ENCODE measurements at regions not wholly inside any gene's neighbourhood (a gene's known extent, or its start where the extent isn't known, plus 50 kb on each side); places are given as distances from the start of the nearest gene placed in this dataset.

DNA sequence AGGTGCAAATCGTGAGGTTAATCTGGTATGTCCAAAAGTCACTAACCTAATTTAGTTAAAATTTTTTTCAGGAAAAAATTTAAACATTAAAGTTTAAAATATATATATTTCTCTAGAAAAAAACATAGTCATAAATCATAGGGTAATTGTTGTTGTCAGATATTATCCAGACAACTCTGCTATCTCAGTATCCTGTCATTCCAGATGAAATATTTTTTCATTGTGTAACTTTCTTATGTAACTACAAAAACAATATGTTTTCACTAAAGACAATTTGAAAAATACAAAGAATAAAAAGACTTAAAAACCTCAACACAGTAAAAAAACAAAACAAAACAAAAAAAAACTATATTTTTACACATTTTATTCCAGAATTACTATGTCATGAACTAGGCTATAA is 57.6 kb downstream of the TENT5A start:
- DNase-seq (ENCODE audit: low read depth): peak; percentile 66

DNA sequence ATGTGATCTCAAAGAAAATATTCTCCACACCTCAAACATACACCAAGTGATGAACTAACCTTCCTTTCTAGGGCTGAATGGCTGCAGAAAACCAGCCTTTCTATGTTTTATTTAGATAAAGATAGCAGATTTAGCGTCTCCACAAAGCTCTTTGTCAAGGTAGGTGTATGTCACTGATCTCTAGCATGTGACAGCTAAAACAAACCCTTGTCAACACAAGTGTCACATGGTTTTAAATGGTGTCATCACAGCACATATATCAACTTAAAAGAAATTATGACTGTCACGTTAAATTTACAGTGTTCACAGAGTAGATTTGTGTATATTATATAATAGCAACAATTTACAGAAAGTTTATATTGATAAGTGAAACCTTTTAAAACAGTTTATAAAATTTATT is 58.3 kb downstream of the TENT5A start:
- no peak for DNase-seq (ENCODE audit: low read depth)

GRCh38 chr6:81693266-81693665 is 59.2 kb downstream of the TENT5A start:
- DNase-seq (ENCODE audit: low read depth): no peak

DNA sequence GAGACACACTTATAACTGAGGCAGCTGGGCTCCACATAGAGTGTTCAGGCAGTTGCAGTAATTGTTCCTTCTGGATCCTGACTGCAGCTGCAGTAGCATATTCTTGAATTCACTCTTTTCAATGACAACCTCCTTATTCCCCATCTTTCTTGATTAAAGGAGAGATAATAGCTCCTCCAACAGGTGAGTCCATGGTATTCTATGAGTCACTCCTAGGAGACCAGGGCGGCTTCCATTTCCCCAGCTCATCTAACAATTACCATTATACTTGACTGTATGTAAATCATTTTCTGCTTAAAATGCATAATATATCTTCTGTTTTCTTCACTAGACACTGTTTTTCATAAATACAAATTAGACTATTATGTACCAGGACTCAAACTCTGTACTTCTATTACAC is 62.4 kb downstream of the TENT5A start:
- no peak for DNase-seq (ENCODE audit: low read depth)

DNA sequence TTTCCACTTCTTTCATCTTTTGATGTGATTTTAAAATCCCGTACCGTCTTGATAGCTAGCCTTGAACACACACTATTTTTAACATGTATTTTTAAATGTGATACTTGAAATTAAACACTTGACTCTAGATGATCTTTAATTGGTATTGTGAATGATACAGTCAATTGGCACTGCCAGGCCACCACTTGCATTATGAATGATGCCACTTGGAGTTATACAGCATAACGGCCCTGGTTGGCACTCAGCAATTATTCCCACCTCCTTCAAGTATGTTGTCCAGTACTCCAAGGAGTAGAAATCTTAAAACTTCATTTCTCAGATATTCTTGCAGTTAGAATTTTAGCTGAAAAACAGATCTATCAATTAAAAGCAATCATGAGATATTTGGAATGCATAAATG is 62.9 kb downstream of the TENT5A start:
- no peak for DNase-seq (ENCODE audit: low read depth)

- peak; percentile 34 for DNase-seq (ENCODE audit: low read depth)
Measured at GRCh38 chr6:81683912-81684311, 68.6 kb downstream of the TENT5A start.

DNA sequence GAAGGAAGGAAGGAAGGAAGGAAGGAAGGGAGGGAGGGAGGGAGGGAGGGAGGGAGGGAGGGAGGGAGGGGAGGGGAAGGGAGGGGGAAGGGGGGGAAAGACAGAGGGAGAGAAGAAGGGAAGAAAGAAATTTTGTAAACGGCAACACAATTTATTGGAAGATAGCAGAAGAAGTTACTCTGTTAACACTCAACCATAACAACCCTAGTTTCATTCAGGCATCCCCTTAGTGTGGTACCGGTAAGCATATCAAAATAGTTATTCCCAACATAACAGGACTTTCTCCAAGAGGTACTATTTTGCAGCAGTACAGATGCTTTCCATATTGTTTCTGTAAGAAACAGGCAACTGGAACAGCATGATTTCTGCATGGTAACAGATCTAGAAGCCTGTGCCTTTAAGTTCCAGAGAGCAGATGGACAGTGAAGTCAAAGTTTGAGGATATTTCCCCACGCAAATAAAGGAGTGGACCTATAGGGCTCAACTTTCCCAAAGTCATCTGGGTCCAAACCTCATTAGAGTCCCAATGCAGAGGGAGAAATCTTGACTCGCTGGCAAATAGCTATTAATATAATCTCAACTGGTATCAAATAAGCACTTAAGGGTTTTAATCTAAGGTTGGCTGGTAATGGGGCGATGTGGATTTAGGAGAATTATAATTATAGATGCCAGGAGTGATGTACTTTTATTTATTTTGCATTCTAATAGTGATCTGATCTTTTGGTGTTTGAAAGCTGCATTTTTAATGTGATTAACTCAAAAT is 69.4 kb downstream of the TENT5A start:
- DNase-seq (ENCODE audit: low read depth): no peak

DNA sequence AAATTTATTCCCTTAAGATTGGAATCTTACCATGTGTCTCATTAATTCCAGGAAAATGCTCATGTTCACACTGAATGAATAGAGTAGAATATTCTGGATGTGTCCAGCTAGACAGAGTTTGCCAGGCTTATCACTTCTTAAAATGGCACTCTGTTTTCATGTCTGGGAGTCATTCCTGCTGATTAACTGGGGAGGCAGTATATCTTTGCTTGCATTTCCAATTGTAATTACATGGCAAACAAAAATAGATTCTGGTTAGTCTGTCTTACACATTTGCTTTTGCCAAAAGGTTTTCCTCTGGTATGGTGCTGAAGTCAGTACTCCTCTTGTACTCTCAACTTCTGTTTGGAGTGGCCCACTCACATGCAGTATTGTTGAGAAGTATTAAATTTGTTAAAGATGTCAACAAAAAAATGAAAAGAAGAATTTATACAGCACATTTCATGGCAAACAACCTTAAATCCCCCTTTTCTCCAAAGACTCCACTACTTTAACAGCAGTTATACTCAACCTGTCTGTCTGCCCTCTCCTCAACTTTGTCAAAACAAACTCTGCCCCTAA is 70.2 kb downstream of the TENT5A start:
- no peak for DNase-seq (ENCODE audit: low read depth)

GRCh38 chr6:81669445-81669844 is 83.0 kb downstream of the TENT5A start:
- DNase-seq (ENCODE audit: low read depth): no peak

GRCh38 chr6:81668615-81669047 is 83.8 kb downstream of the TENT5A start:
- DNase-seq (ENCODE audit: low read depth): no peak

- no peak for DNase-seq (ENCODE audit: low read depth)
Measured at GRCh38 chr6:81666481-81666880, 86.0 kb downstream of the TENT5A start.

DNA sequence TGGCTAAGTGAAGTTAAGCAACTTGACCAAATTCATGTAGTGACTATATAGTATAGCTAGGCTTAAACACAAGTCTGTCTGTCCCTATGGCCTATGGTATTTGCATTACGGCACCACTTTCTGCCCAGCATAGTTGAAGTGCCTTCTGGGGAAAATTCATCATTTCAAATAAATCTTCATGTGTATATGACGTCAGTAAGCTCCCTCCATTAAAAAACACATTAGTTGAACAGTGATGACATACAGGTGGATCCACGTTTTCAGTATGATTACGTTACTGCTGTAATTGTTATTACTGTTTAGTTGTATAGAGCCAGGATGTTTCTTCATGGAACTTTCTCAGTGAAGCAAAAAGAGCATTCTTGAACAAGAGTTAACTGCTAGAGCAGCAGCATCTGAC is 96.2 kb downstream of the TENT5A start:
- DNase-seq (ENCODE audit: low read depth): peak; percentile 24

- DNase-seq (ENCODE audit: low read depth): peak; percentile 67
Measured at GRCh38 chr6:81655696-81656095, 96.8 kb downstream of the TENT5A start.

DNA sequence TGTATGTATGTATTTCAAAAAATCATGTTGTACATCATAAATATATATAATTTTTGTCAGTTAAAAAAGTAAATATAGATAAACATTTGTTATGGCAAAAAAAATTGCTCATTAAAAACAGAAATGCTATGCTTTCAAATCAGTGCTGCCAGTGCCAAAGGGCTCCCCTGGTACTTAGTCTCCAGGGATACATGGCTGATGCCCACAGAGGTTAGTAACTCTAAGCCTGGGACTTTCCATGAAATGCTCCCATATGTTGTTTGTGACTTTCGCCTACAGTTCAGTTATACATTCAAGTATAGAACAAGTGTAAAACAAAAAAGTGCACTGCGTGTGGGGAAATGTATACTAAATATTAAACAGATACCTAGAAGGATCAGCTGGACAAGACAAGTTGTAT is 104.0 kb downstream of the TENT5A start:
- no peak for DNase-seq (ENCODE audit: low read depth)

GRCh38 chr6:81643156-81643555 is 109.3 kb downstream of the TENT5A start:
- no peak for DNase-seq (ENCODE audit: low read depth)

DNA sequence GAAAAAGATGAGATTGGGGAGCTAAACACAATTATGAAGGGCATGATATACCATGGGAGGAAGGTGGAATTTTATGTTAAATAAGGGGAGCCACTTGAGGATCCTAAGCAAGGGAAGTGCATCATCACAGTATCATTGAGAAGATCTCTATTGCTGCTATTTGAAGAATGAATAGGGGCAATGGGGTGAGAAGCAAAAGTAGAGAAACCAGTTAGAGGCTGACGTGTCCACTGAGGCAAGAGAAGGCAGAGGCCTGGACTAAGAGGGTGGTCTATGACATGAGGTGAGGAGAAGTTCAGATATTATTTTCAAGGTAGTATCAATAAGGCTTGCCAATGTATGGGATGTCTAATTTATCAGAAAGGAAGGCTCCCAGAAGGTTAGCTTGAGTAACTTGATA is 111.6 kb downstream of the TENT5A start:
- no peak for DNase-seq (ENCODE audit: low read depth)

GRCh38 chr6:81640126-81640525 is 112.4 kb downstream of the TENT5A start:
- peak; percentile 37 for DNase-seq (ENCODE audit: low read depth)

- no peak for DNase-seq (ENCODE audit: low read depth)
Measured at GRCh38 chr6:81638366-81638765, 114.1 kb downstream of the TENT5A start.

DNA sequence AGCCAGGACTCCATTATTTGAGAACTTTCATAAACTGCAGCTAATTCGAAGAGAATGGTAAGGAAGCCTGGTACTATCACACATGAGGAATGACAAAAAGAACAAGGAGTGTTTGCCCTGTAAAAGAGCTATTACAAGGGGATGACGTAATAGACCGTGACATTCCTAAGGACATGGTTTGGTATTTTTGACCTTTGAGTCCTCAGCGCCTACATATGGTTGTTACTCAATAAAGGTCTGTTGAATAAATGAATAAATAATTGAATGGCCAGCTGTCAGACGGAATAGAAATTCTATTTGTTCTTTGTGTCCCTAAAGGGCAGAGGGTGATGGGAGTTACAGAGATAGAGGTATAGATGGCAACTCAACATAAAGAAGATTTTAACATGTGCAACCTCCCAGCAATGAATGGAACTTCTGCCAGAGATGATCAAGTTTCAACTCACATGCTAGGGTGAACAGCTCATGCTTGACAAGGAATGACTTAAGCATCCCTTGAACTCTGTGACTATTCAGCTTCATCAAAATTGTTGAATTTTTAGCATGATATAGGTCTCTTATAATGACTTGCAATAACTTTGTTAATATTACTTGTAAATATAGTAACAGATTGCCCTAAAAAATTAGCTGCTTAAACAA is 115.4 kb downstream of the TENT5A start:
- no peak for DNase-seq (ENCODE audit: low read depth)

- DNase-seq (ENCODE audit: low read depth): no peak
Measured at GRCh38 chr6:81634155-81634880, 118.2 kb downstream of the TENT5A start.

DNA sequence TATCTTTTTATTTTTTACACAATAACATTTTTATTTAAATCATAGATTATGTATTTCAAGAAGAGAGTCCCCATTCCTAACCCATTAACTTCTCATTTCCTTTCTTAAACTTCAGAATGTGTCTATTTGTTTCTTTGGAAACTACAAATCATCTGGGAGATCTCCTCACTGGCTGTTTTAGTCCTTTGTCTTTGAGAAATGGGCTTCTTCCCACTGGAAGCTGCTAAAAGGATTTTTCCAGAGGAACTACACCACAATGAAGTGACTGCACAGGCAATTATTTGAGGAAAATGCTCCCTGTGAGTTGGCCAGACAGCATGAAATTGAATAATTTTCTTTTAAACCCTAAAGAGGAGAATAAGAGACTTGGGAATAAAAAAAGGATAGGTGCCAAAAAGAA is 119.1 kb downstream of the TENT5A start:
- no peak for DNase-seq (ENCODE audit: low read depth)

- no peak for DNase-seq (ENCODE audit: low read depth)
Measured at GRCh38 chr6:81630719-81631118, 121.8 kb downstream of the TENT5A start.

- peak; percentile 14 for DNase-seq (ENCODE audit: low read depth)
Measured at GRCh38 chr6:81625216-81625615, 127.3 kb downstream of the TENT5A start.

Measured in amniotic epithelial cell (primary cell).